Posterior vena cava (tissue), 2 donors: ENCODE measurements at regions not wholly inside any gene's neighbourhood (a gene's known extent, or its start where the extent isn't known, plus 50 kb on each side); places are given as distances from the start of the nearest gene placed in this dataset.

Experiments
- DNase-seq: peaks from one replicate; pipeline ENCODE4 v3.0.0-alpha.2; 2020; ENCODE audit warnings: low spot score
- intact Hi-C, 2 donors: fragments of 100-400 bp; cut with DNase I; formaldehyde crosslinking; loops; one replicate each; pipeline versions ENCODE4 v1.14.1 to v1.14.2; 2022 to 2023
- donor health status: DM: yes; HTN: yes; CAD: no.
- donor health status: DM: yes; HTN: yes; CAD: no.

DNA sequence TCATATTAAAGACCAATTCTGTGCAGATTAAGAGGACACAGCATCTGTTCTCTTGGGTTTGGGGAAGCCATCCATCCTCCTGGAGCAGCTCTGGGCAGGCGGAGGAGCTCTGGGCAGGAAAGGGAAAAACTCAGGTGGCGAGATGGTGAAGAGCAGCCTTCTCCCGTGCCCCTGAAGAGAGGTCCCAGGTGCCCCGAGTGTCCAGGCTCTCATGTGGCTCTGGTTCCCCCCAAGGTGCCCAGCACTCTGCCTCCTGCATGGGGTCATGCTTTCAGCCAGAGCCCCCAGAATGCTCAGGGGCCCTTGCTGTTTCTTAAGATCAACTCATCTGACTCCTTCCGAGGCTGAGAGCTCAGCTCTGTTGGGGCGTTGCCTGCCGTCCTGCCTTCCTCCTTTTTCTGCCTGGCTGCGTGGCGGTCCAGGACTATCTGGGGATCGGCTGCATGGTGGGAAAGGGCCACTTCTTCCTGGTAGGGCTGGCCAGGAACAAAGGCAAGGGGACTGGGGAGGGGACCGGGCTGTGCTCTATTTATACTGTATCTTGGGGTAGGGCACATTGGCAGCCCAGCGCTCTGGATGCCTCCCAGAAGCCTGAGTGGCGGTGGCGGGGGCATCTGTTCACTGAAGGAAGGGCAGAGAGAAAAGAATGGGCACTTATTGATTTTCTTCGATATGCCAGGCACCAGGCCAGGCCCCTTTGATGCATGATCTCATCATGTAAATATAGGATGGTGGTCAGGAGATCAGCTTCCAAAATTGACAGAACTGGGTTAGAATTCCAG lies 103.2 kb upstream of the SDK2 start:
- intact Hi-C loops, result no loop called here
- DNase-seq, result no peak

- DNase-seq, result no peak
- intact Hi-C loops, result no loop called here
These were observed 104.3 kb upstream of the SDK2 start for GRCh38 chr17:73748508-73748907.

DNA sequence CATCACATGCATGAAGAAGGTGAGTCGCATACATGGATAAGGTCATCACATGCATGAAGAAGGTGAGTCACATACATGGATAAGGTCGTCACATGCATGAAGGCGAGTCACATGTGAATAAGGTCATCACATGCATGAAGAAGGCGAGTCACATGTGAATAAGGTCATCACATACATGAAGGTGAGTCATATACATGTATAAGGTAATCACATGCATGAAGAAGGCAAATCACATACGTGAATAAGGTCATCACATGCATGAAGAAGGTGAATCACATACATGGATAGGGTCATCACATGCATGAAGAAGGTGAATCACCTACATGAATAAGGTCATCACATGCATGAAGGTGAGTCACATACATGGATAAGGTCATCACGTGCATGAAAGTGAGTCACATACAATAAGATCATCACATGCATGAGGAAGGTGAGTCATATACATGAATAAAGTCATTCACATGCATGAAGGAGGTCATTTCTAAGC lies 105.1 kb upstream of the SDK2 start:
- DNase-seq, result no peak
- intact Hi-C loops, result no loop called here

DNA sequence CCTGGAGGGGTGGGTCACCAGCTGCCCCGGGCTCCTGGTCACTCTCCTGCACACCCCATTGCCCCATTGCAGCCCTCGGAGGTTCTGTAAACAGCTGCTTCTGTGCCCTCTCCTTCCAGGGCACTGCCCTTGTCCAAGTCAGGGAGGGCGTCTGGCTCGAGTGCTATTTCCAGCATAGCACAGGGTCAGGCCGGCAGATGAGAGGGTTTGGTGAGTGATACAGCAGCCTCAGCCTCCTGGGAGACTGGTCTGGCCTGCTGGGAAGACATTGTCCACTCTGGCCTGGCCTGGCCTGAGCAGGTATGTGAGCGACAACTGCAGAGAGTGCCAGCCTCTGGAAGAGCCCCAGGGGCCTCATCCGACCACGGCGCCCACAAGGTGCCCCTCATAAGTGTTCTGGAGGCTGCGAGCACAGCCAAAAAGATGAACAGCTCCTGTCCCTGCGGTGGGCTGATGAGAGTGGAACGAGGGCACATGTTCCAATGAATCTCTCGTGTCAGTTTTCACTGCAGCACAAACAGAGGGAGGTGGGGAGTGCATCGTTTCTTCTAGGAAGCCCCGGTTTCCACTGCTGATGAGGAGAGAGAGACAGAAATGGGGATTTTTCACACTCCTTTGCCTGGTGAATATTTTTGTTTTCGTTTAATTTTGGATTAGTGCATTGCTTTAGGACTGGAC lies 105.8 kb upstream of the SDK2 start:
- intact Hi-C loops, result no loop called here

DNA sequence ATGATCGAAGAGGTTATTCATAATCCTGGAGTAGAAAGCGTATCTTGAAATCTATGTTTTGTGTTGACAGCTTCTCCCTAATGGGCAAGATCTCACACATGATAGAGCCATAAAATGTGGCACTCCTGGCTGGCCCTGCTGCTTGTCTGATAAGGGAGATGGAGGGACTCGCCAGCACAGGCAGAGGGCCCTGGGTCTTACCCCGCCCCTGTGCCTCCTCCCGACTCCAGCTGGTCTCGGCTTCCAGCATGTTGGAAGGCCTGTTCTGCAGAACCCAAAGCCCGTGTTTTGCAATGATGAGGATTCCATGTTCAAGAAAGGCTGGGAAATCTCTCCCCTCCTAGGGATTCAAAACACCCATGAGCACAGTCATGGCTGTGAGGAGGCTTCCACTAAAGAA lies 106.7 kb upstream of the SDK2 start:
- intact Hi-C loops, result no loop called here
- no peak for DNase-seq

More for the DNA sequence above, 105.8 kb upstream of the SDK2 start:
- no peak for DNase-seq

GRCh38 chr17:73753751-73754496 lies 109.7 kb upstream of the SDK2 start:
- intact Hi-C loops, result no loop called here
- DNase-seq, result no peak

DNA sequence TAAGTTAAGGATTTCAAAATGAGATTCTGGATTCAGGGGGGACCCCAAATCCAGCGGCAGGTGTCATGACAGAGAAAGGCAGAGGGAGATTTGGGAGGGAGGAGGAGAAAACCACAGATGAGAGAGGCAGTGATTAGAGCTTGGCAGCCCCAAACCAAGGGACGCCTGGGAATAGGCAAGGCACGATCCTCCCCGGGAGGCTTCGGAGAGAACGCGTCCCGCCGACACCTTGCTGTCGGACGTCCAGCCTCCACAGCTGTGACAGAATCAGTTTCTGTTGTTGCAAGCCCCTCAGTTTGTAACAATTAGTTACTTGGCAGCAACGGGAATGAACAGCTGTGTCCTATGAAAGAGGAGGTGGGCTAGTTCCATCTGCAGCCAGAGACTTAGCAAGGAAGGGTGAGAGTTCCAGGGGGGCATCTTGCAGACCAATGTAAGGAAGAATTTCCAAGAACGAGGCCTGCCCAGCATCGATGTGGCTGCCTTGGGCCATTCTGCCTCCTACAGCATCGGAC lies 110.7 kb upstream of the SDK2 start:
- intact Hi-C loops, result no loop called here
- no peak for DNase-seq

DNA sequence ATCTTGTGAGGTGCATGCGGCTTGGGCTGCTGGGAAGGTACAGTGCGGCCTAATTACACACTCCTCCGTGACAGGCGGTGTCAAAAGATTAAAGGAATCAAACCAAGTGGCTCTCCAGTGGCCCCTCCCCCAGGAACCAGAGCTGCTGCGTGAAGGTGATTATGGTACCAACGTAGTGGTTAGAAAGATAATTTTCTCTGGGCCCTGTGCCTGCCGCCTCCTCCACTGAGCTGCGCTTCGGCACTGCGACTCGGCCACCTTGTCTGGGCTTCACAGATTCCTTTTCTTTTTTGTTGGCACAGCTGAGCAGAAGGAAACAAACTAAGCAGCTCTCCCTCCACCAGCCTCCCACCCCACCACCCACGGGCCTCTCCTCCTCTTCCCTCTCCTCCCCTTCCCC lies 113.2 kb upstream of the SDK2 start:
- no peak for DNase-seq
- intact Hi-C loops, result no loop called here

DNA sequence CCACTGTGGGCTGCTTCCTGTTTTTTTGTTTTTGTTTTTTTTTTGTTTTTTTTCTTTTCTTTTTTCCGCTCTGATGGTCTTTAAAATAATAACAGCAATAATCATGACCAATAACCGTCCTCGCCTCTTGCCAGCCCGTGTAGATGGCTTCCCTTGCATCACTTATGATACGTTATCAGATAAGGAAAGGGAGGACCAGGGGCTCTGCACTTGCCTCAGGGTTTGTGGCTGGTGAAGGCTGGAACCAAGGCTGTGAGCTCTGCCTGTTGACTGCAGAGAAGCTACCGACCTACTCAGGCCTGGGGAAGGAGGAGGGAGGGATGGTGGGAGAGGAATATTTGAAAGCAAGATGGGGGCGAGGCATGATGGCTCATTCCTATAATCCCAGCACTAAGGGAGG lies 114.0 kb upstream of the SDK2 start:
- DNase-seq, result no peak
- intact Hi-C loops, result no loop called here

GRCh38 chr17:73759324-73759723 lies 115.1 kb upstream of the SDK2 start:
- intact Hi-C loops, result no loop called here
- no peak for DNase-seq

- intact Hi-C loops, result no loop called here
- DNase-seq, result no peak
These were observed 115.6 kb upstream of the SDK2 start for GRCh38 chr17:73759734-73760438.

DNA sequence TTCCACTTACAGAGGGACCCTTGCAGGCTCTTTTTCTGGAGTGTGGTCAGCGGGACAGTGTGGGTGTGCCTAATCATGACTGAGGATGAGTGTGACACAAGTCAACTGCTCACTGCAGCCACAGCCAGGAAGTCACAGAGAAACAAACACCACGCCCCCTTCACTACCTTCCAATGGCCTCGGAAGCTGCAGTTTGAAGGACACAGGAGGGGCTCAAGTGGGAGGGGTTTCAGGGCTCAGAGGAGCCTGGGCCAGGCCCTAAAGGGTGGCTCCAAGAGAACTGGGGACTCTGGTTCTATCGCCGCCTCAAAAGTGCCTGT lies 116.2 kb upstream of the SDK2 start:
- DNase-seq, result no peak
- intact Hi-C loops, result no loop called here

DNA sequence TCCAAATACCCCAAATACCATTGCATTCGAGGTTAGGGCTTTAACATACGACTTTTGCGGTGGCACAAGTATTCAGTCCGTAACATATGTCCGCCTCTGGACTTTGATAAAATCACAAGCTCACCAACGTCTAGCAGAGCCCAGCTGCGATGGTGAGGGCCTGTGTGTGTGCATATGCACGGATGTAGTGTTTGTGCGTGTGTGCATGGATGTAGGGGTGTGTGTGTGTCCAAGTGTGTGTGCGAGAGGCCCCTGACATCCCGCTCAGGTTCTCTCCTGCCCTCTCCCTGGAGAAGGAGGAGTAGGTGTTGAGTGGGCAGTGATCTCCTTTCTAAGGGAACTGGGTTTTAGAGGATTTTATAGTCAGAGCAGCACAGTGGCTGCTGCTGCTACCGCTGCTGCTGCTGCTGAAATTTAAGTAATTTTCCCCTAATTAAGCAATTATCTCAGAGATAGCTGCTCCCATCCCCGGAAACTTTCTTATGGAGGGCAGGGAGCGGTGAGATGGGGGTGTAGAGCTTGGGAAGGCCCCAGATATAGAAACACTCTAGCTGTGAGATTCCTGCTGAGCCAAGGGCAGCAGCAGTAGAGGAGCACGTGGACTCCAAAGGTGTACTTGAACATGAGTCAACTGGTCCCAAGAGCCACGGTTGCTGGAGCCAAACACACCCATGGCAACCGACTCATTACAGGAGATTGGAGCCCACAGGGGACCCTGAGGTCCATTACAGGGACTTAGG lies 121.7 kb upstream of the SDK2 start:
- intact Hi-C loops, result no loop called here
- peak; percentile 73 for DNase-seq

DNA sequence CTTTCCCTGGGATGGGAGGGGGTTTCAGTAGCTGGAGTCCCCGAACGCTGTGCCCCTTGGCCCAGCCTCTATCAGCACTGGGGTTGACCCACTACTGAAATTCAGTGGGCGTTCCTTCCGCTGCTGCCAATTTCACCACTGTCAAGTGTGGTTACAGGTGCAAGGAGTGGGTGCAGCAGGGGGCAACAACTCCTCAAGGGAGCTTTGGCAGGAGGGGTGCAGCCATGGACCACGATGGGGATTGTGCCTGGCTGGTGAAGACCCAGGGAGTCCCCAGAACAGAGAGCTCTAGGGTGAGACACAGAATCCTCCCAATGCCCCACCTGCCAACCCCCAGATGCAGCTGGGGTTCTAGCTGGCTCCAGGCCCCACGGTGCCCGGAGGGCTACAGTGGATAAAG lies 123.5 kb upstream of the SDK2 start:
- intact Hi-C loops, result no loop called here
- DNase-seq, result peak; percentile 62

DNA sequence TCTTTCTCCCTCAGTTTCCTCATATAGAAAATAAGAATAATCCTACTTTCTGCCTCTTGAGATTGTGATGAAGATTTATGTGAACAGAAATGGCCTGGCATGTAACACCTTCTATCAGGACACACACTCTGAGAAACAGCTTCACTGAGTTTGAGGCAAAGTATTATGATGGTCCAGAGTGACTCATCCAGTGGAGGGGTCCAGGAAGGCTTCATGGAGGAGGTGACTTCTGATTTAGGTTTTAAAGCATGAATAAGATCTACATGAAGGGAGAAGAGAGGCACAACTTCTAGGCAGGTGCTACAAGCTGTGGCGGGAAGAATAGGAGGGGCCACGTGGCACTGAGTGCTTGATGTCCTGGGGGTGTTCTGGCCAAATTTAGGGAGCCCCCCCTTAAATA lies 124.4 kb upstream of the SDK2 start:
- intact Hi-C loops, result no loop called here

GRCh38 chr17:73769479-73769878 lies 125.2 kb upstream of the SDK2 start:
- DNase-seq, result peak; percentile 42
- intact Hi-C loops, result no loop called here

More for the DNA sequence above, 124.4 kb upstream of the SDK2 start:
- DNase-seq, result no peak

DNA sequence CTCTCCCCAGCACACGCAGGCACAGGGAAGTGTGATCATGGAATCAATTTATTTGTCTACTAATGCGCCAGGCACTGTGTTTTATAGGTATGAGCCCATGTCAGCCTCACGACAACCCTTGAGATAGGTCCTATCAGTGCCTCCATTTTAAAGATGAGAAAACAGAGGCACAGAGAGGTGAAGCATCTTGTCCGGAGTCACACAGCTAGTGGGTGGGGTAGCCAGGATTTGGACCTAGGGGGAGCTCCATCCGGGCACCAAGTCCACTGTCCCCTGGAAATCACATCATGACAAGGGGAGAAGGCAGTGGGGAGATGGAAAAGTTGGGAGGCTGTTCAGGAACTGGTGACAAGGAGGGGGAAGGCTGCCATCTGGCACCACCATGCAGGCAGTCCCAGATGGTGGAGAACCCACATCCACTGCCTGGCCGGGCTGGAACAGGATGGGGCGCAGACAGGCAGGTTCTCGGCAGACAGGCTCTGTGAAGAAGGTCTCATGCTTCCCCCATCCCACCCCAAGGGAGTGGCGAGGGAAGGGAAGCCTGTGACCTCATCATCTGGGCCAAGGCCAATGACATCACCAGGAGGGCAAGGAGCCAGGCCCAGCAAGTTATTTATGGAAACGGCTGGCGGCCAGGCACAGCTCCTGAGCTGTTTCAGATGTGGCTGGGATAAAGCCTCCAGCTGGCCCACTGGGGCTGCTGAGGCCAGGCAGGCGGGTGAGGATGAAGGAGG lies 126.0 kb upstream of the SDK2 start:
- peak; percentile 93 for DNase-seq
- intact Hi-C loops, result no loop called here

DNA sequence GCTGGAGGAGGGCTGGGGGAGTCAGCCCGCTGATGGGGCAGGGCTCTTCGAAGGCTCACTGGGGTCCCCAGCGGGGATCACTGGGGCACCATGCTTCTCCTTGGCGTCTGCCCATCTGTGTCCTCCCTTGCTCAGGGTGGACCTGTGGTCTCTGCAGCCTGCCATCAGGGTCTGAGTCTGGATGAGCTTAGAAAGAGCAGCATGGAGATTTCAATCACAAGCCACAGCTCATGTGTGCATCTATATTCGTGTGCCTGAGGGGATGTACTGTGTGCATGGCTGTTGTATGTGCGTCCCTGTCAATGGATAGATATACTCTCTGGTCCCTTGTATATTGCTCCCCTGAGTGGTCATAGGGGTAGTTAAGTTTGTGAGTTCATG lies 126.6 kb upstream of the SDK2 start:
- DNase-seq, result no peak
- intact Hi-C loops, result no loop called here
